MM.1S (cell line): ENCODE measurements at regions not wholly inside any gene's neighbourhood (a gene's known extent, or its start where the extent isn't known, plus 50 kb on each side); places are given as distances from the start of the nearest gene placed in this dataset.

Experiments used
- DNase-seq: peaks from one replicate; pipeline ENCODE4 v3.0.0-alpha.2; 2015
- H2AFZ ChIP-seq: fragments of 300-600 bp; sonication (generic); 2 replicates; pipeline ENCODE4 v1.6.0; 2016; ENCODE audit warnings: antibody characterized with exemption, low read length
- H3F3A ChIP-seq: fragments of 300-600 bp; sonication (generic); 2 replicates; pipeline ENCODE4 v1.6.1; 2016; ENCODE audit warnings: mild to moderate bottlenecking, antibody characterized with exemption, low read length, moderate library complexity, mixed read lengths; ENCODE audit not compliant: insufficient read depth
- H3K27ac ChIP-seq: fragments of 300-600 bp; sonication (generic); 2 replicates; pipeline ENCODE4 v1.5.1; 2016; ENCODE audit warnings: mild to moderate bottlenecking, low read length
- H3K27me3 ChIP-seq: fragments of 300-600 bp; sonication (generic); replicated peaks from 2 replicates; pipeline ENCODE4 v1.6.0; 2016; ENCODE audit warnings: low read length; ENCODE audit not compliant: insufficient read depth
- H3K36me3 ChIP-seq: fragments of 300-600 bp; sonication (generic); replicated peaks from 2 replicates; pipeline ENCODE4 v1.6.1; 2016; ENCODE audit warnings: mild to moderate bottlenecking, low read length, mixed read lengths; ENCODE audit not compliant: insufficient read depth
- H3K4me1 ChIP-seq: fragments of 300-600 bp; sonication (generic); 2 replicates; pipeline ENCODE4 v1.6.1; 2016; ENCODE audit warnings: low read length, mixed read lengths
- H3K4me2 ChIP-seq: fragments of 300-600 bp; sonication (generic); 2 replicates; pipeline ENCODE4 v1.6.0; 2016; ENCODE audit warnings: low read depth, low read length
- H3K4me3 ChIP-seq: fragments of 300-600 bp; sonication (generic); 2 replicates; pipeline ENCODE4 v1.5.1; 2016; ENCODE audit warnings: low read length, mixed read lengths
- H3K79me2 ChIP-seq: fragments of 300-600 bp; sonication (generic); 2 replicates; pipeline ENCODE4 v1.6.1; 2016; ENCODE audit warnings: mixed run types, low read length, mixed read lengths
- H3K9ac ChIP-seq: fragments of 300-600 bp; sonication (generic); 2 replicates; pipeline ENCODE4 v1.6.1; 2016; ENCODE audit warnings: low read length, mixed read lengths
- H3K9me2 ChIP-seq: fragments of 300-600 bp; sonication (generic); replicated peaks from 2 replicates; pipeline ENCODE4 v1.6.1; 2016; ENCODE audit warnings: mild to moderate bottlenecking, low read length, mixed read lengths; ENCODE audit not compliant: insufficient read depth
- H3K9me3 ChIP-seq: fragments of 300-600 bp; sonication (generic); replicated peaks from 2 replicates; pipeline ENCODE4 v1.6.1; 2016; ENCODE audit warnings: mild to moderate bottlenecking, low read length, mixed read lengths; ENCODE audit not compliant: insufficient read depth
- H4K20me1 ChIP-seq: fragments of 300-600 bp; sonication (generic); 2 replicates; pipeline ENCODE4 v1.6.1; 2016; ENCODE audit warnings: mild to moderate bottlenecking, low read length, moderate library complexity, mixed read lengths; ENCODE audit not compliant: insufficient read depth
- CTCF ChIP-seq: fragments of 300-600 bp; sonication (generic); IDR thresholded peaks from 2 replicates; pipeline ENCODE4 v1.5.1; 2016; ENCODE audit warnings: antibody characterized with exemption, low read length, mixed read lengths
- EZH2 ChIP-seq: fragments of 300-600 bp; sonication (generic); optimal IDR thresholded peaks from 2 replicates; pipeline ENCODE3; 2017; ENCODE audit warnings: low read depth, mild to moderate bottlenecking, antibody characterized with exemption, low read length, mixed read lengths
- EZH2phosphoT487 ChIP-seq: fragments of 300-600 bp; sonication (generic); IDR thresholded peaks from 2 replicates; pipeline ENCODE4 v1.6.1; 2018; ENCODE audit warnings: antibody characterized with exemption, low read length

- Histone ChIP-seq H4K20me1 (no peaks in the 10 kb centered on the region), H3F3A (no peaks in the 10 kb centered on the region), H3K4me2 (no peak overlapping the region), H3K4me3 (no peak overlapping the region), H3K4me1 (no peaks in the 10 kb centered on the region), H3K27ac (no peak overlapping the region), H2AFZ (no peak overlapping the region), H3K36me3 (no peaks in the 10 kb centered on the region), H3K79me2 (no peaks in the 10 kb centered on the region), H3K9me3 (no peaks in the 10 kb centered on the region), H3K9ac (no peak overlapping the region), H3K9me2 (no peaks in the 10 kb centered on the region), H3K27me3 (no peaks in the 10 kb centered on the region)
- no peak for DNase-seq
- TF ChIP-seq EZH2 (no peak), EZH2phosphoT487 (no peak), CTCF (no peak)
Observed at GRCh38 chr3:166110102-166110501, 272.9 kb upstream of the BCHE start.

GRCh38 chr3:166104938-166105337 lies 267.7 kb upstream of the BCHE start:
- H3K9me3 ChIP-seq = no peaks in the 10 kb centered on the region
- H3K79me2 ChIP-seq = no peaks in the 10 kb centered on the region
- no peak overlapping the region for H3K4me3 ChIP-seq
- H4K20me1 ChIP-seq = no peaks in the 10 kb centered on the region
- no peak for DNase-seq
- no peak overlapping the region for H3K27ac ChIP-seq
- no peak overlapping the region for H2AFZ ChIP-seq
- H3K4me2 ChIP-seq = no peak overlapping the region
- H3K9me2 ChIP-seq = no peaks in the 10 kb centered on the region
- TF ChIP-seq EZH2phosphoT487 = no peak
- TF ChIP-seq CTCF = no peak
- H3K36me3 ChIP-seq = no peaks in the 10 kb centered on the region
- H3K4me1 ChIP-seq = no peaks in the 10 kb centered on the region
- no peaks in the 10 kb centered on the region for H3K27me3 ChIP-seq
- no peaks in the 10 kb centered on the region for H3F3A ChIP-seq
- H3K9ac ChIP-seq = no peak overlapping the region

- DNase-seq = no peak
- Histone ChIP-seq H4K20me1 (no peaks in the 10 kb centered on the region), H3K9me3 (no peaks in the 10 kb centered on the region)
Observed at GRCh38 chr3:166100730-166101129, 263.5 kb upstream of the BCHE start.

More at GRCh38 chr3:166100730-166101129, 263.5 kb upstream of the BCHE start:
- Histone ChIP-seq H3K27ac (no peak overlapping the region), H3K79me2 (no peaks in the 10 kb centered on the region), H3K4me2 (no peak overlapping the region), H3K27me3 (no peaks in the 10 kb centered on the region), H3K36me3 (no peaks in the 10 kb centered on the region), H3K9ac (no peak overlapping the region), H3F3A (no peaks in the 10 kb centered on the region), H3K4me3 (no peak overlapping the region), H3K4me1 (no peaks in the 10 kb centered on the region), H3K9me2 (no peaks in the 10 kb centered on the region), H2AFZ (no peak overlapping the region)
- TF ChIP-seq EZH2phosphoT487 (no peak), CTCF (no peak), EZH2 (no peak)
